Thyroid gland (tissue), 4 donors: ENCODE measurements at regions not wholly inside any gene's neighbourhood (a gene's known extent, or its start where the extent isn't known, plus 50 kb on each side); places are given as distances from the start of the nearest gene placed in this dataset.

ENCODE experiments used
- DNase-seq, 2 donors: peaks; one replicate each; pipeline ENCODE4 v3.0.0-alpha.2; 2019
- H3K27ac ChIP-seq, 3 donors: fragments of 200-600 bp; sonication (generic); 1 replicate in 2 of 3; 2 replicates in 1 of 3; pipeline ENCODE4 v1.5.1; 2016 to 2019; ENCODE audit warnings: mild to moderate bottlenecking in 1 of 3, moderate library complexity in 1 of 3
- H3K27me3 ChIP-seq: fragments of 200-600 bp; sonication (generic); one replicate; pipeline ENCODE4 v1.5.1; 2019
- H3K36me3 ChIP-seq, 2 donors: fragments of 200-600 bp; sonication (generic); one replicate each; pipeline ENCODE4 v1.5.1; 2016 to 2019
- H3K4me1 ChIP-seq, 2 donors: fragments of 200-600 bp; sonication (generic); one replicate each; pipeline ENCODE4 v1.5.1; 2017 to 2019
- H3K4me3 ChIP-seq, 3 donors: fragments of 200-600 bp; sonication (generic); replicated peaks in 1 of 3; 1 replicate in 2 of 3; 2 replicates in 1 of 3; pipeline ENCODE4 v1.5.1; 2016; ENCODE audit warnings: mild to moderate bottlenecking in 1 of 3
- H3K9me3 ChIP-seq: fragments of 200-600 bp; sonication (generic); one replicate; pipeline ENCODE4 v1.5.1; 2017
- POLR2A ChIP-seq, 2 donors: fragments of 450-650 bp; IDR thresholded peaks; one replicate each; pipeline ENCODE4 v1.6.1; 2017; ENCODE audit warnings: antibody characterized with exemption in 2 of 2, mild to moderate bottlenecking in 2 of 2, moderate library complexity in 1 of 2
- WGBS, 2 donors: methylation state at CpG; one replicate each; pipeline ENCODE4 v1.1.5; 2017; 5-methylcytosine and 5-hydroxymethylcytosine counted together
- intact Hi-C: fragments of 100-400 bp; cut with DNase I; formaldehyde crosslinking; loops from one replicate; pipeline ENCODE4 v1.15.1; 2023
- TF ChIP-seq, protein P1 (sequence below), 6 experiments: fragments of 200-600 bp in 3 of 6; fragments of 450-650 bp in 3 of 6; sonication (generic) in 3 of 6; IDR thresholded peaks; one replicate each; pipeline ENCODE4 v1.5.1; 2016 to 2019; ENCODE audit warnings: antibody characterized with exemption in 6 of 6, mild to moderate bottlenecking in 2 of 6, inconsistent platforms in 1 of 6, moderate library complexity in 1 of 6

DNA sequence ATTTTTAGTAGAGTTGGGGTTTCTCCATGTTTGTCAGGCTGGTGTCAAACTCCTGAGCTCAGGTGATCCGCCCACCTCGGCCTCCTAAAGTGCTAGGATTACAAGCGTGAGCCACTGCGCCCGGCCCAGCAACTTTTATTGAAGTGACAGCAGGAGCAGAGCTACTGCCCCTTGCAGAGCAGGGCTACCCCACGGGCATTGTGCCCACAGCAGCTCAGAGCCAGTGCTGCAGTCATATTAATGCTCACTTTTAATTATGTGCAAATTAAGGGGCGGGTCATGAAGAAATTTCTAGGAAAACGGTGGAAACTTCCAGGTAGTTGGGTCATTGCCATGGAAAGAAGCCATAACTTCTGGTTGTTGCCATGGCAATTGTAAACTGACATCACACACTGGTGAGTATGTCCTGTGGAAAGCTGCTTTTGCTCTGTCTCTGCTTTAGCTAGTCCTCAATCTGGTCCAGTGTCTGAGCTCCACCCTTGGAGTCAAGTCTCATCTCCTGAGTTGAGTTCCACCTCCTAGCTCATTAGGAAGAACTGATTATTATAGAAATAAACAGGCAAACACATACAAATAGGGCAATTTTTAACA is 127.3 kb upstream of the ADGRL4 start:
- H3K27ac ChIP-seq = no peak overlapping the region
- intact Hi-C loops = no loop called here
- no peak for TF ChIP-seq POLR2A (IDR thresholded peaks at IDR 0.05)
- TF ChIP-seq, protein P1, sequence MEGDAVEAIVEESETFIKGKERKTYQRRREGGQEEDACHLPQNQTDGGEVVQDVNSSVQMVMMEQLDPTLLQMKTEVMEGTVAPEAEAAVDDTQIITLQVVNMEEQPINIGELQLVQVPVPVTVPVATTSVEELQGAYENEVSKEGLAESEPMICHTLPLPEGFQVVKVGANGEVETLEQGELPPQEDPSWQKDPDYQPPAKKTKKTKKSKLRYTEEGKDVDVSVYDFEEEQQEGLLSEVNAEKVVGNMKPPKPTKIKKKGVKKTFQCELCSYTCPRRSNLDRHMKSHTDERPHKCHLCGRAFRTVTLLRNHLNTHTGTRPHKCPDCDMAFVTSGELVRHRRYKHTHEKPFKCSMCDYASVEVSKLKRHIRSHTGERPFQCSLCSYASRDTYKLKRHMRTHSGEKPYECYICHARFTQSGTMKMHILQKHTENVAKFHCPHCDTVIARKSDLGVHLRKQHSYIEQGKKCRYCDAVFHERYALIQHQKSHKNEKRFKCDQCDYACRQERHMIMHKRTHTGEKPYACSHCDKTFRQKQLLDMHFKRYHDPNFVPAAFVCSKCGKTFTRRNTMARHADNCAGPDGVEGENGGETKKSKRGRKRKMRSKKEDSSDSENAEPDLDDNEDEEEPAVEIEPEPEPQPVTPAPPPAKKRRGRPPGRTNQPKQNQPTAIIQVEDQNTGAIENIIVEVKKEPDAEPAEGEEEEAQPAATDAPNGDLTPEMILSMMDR (IDR thresholded peaks at IDR 0.05) = no peak
- no peak for DNase-seq
- H3K4me1 ChIP-seq = no peaks in the 10 kb centered on the region
- H3K36me3 ChIP-seq = no peaks in the 10 kb centered on the region
- no peaks in the 10 kb centered on the region for H3K27me3 ChIP-seq
- H3K9me3 ChIP-seq = no peaks in the 10 kb centered on the region
- 86 to 91% methylated on average over 8 of the region's 8 CpGs for WGBS, 2 donors
- no peak overlapping the region for H3K4me3 ChIP-seq

DNA sequence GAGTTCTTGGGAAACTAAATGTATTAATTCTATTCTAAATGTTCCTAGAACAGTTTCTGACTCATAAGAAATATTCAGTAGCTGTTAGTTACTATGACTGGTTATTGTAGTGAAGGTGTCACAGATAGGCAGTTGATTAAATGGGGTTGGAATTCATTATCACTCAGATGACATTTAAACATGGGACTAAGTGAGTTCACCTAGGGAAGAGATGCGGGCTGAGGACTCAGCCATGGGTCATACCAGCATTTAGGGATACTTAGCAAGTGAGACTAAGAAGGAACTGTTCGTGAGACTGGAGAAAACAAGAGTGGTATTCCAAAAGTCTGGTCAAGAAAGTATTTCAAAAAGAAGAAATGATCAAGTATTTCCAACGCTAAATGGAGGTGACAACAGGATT is 125.1 kb upstream of the ADGRL4 start:
- Histone ChIP-seq H3K27me3 (no peaks in the 10 kb centered on the region), H3K9me3 (no peaks in the 10 kb centered on the region), H3K4me3 (no peak overlapping the region), H3K4me1 (no peaks in the 10 kb centered on the region), H3K36me3 (no peaks in the 10 kb centered on the region), H3K27ac (no peak overlapping the region)
- no peak for TF ChIP-seq POLR2A (IDR thresholded peaks at IDR 0.05)
- TF ChIP-seq, protein P1 (IDR thresholded peaks at IDR 0.05) = no peak
- 59 to 77% methylated on average over 3 of the region's 3 CpGs for WGBS, 2 donors
- DNase-seq = no peak
- intact Hi-C loops = no loop called here

DNA sequence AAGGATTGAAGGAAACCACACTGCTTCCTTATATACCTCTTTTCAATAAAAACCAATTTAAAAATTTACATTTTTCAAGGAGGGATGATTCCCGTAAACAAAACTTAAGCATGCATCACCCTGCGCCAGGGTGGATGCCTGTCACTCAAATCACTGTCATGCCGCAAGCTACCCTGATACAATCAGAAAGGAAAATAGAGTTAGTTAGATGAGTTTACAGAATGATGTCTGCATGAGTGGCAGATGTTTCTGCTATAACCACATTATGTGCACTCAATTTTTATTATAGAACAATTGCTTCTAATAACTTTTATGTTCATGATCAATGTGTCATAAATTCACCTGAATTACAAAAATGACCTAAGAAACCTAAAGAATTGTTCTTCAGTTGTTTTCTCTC is 123.4 kb upstream of the ADGRL4 start:
- WGBS, 2 donors = 65 to 82% methylated on average over 3 of the region's 3 CpGs
- intact Hi-C loops = no loop called here

DNA sequence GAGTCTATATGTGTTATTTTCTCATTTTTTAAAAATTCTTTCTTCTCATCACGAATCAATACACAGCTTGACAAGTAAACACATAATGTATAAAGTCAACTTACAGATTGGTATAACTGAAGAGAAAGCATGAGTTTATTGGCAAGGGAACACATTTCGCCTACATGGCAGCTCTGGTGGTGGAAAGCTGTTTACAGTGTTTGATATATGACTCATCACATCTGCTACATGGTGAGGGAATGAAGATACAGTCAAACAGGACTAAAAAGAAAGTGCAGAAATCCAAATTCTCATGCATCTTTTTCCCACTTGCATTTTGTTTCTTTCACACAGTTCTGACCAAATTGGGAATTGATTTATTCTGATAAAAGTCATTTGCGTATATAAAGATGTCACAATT is 122.2 kb upstream of the ADGRL4 start:
- Histone ChIP-seq H3K9me3 (no peaks in the 10 kb centered on the region), H3K36me3 (no peaks in the 10 kb centered on the region), H3K27ac (no peak overlapping the region), H3K27me3 (no peaks in the 10 kb centered on the region), H3K4me1 (no peaks in the 10 kb centered on the region), H3K4me3 (no peak overlapping the region)
- DNase-seq = no peak
- 68 to 87% methylated on average over 3 of the region's 3 CpGs for WGBS, 2 donors
- intact Hi-C loops = no loop called here
- TF ChIP-seq, protein P1 (IDR thresholded peaks at IDR 0.05) = no peak
- no peak for TF ChIP-seq POLR2A (IDR thresholded peaks at IDR 0.05)

More for the DNA sequence above, 123.4 kb upstream of the ADGRL4 start:
- no peak for DNase-seq
- Histone ChIP-seq H3K9me3 (no peaks in the 10 kb centered on the region), H3K4me1 (no peaks in the 10 kb centered on the region), H3K27ac (no peak overlapping the region), H3K36me3 (no peaks in the 10 kb centered on the region), H3K27me3 (no peaks in the 10 kb centered on the region), H3K4me3 (no peak overlapping the region)
- no peak for TF ChIP-seq POLR2A (IDR thresholded peaks at IDR 0.05)
- TF ChIP-seq, protein P1 (IDR thresholded peaks at IDR 0.05) = no peak

DNA sequence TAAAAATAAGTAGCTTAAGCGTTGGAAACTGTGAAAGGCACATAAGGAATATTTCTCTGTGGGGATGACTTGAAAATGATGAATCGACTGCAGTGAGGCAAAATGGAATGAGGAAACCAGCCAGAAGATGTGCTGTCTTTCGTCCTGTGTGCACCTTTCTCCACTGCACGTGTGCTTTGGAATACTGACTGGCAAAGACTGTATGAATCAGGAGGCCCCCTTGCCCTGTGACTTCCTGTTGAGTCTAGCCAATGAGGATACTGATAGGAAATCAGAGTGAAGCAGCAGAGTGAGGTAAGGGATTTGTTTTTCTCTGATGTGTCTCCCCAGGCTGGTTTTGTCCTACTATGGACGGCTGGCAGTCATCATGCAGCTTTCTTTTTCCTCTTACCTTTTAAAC is 118.2 kb upstream of the ADGRL4 start:
- Histone ChIP-seq H3K27me3 (no peaks in the 10 kb centered on the region), H3K27ac (no peak overlapping the region), H3K36me3 (no peaks in the 10 kb centered on the region), H3K9me3 (no peaks in the 10 kb centered on the region), H3K4me3 (no peak overlapping the region), H3K4me1 (no peaks in the 10 kb centered on the region)
- WGBS, 2 donors = 79 to 82% methylated on average over 5 of the region's 5 CpGs
- no peak for TF ChIP-seq POLR2A (IDR thresholded peaks at IDR 0.05)
- TF ChIP-seq, protein P1 (IDR thresholded peaks at IDR 0.05) = no peak
- DNase-seq = no peak
- intact Hi-C loops = no loop called here
